HCEC 1CT (cell line): ENCODE measurements at regions not wholly inside any gene's neighbourhood (a gene's known extent, or its start where the extent isn't known, plus 50 kb on each side); places are given as distances from the start of the nearest gene placed in this dataset.

Experiments
- DNase-seq: peaks from one replicate; pipeline ENCODE4 v3.0.0-alpha.2; 2017

GRCh38 chr9:23341346-23341745, 484.7 kb downstream of the ELAVL2 start:
- no peak for DNase-seq

- no peak for DNase-seq
Measured at GRCh38 chr9:23342291-23342690, 483.7 kb downstream of the ELAVL2 start.

- no peak for DNase-seq
Measured at GRCh38 chr9:23343226-23343625, 482.8 kb downstream of the ELAVL2 start.

- no peak for DNase-seq
Measured at GRCh38 chr9:23361096-23361495, 464.9 kb downstream of the ELAVL2 start.

- DNase-seq = no peak
Measured at GRCh38 chr9:23372703-23373102, 453.3 kb downstream of the ELAVL2 start.

- no peak for DNase-seq
Measured at GRCh38 chr9:23375511-23375910, 450.5 kb downstream of the ELAVL2 start.

GRCh38 chr9:23379842-23380241, 446.2 kb downstream of the ELAVL2 start:
- DNase-seq = no peak

- DNase-seq = no peak
Measured at GRCh38 chr9:23380821-23381220, 445.2 kb downstream of the ELAVL2 start.

- DNase-seq = no peak
Measured at GRCh38 chr9:23382418-23382817, 443.6 kb downstream of the ELAVL2 start.

- DNase-seq = no peak
Measured at GRCh38 chr9:23394189-23394588, 431.9 kb downstream of the ELAVL2 start.

- no peak for DNase-seq
Measured at GRCh38 chr9:23408874-23409273, 417.2 kb downstream of the ELAVL2 start.

GRCh38 chr9:23412046-23412445, 414.0 kb downstream of the ELAVL2 start:
- no peak for DNase-seq

GRCh38 chr9:23412458-23412857, 413.6 kb downstream of the ELAVL2 start:
- no peak for DNase-seq

GRCh38 chr9:23413541-23413940, 412.5 kb downstream of the ELAVL2 start:
- no peak for DNase-seq

- DNase-seq = no peak
Measured at GRCh38 chr9:23423999-23424398, 402.0 kb downstream of the ELAVL2 start.

GRCh38 chr9:23426144-23426543, 399.9 kb downstream of the ELAVL2 start:
- no peak for DNase-seq

- DNase-seq = no peak
Measured at GRCh38 chr9:23431459-23431858, 394.6 kb downstream of the ELAVL2 start.

GRCh38 chr9:23434654-23435053, 391.4 kb downstream of the ELAVL2 start:
- DNase-seq = no peak

GRCh38 chr9:23438299-23438907, 387.6 kb downstream of the ELAVL2 start:
- no peak for DNase-seq

GRCh38 chr9:23441275-23441674, 384.8 kb downstream of the ELAVL2 start:
- no peak for DNase-seq

GRCh38 chr9:23444658-23445057, 381.4 kb downstream of the ELAVL2 start:
- DNase-seq = no peak

- no peak for DNase-seq
Measured at GRCh38 chr9:23447166-23447565, 378.9 kb downstream of the ELAVL2 start.

- DNase-seq = no peak
Measured at GRCh38 chr9:23447944-23448343, 378.1 kb downstream of the ELAVL2 start.

GRCh38 chr9:23451802-23452418, 374.1 kb downstream of the ELAVL2 start:
- DNase-seq = no peak

- no peak for DNase-seq
Measured at GRCh38 chr9:23464275-23464674, 361.8 kb downstream of the ELAVL2 start.
